IMR-90 (cell line): ENCODE measurements at regions not wholly inside any gene's neighbourhood (a gene's known extent, or its start where the extent isn't known, plus 50 kb on each side); places are given as distances from the start of the nearest gene placed in this dataset.

Source experiments
- ATAC-seq: fragments of 200-7000 bp; cut with Tn5 transposase; 2 replicates; pipeline ENCODE4 v1.9.1; 2020; ENCODE audit warnings: low read depth, mild to moderate bottlenecking, moderate library complexity
- BruUV-seq: library from RNA; stranded (reverse); fragments of 400-500 nt; replicated peaks from 2 replicates; lab custom pipeline; 2021; lab: Mats Ljungman, UMichigan
- CTCF ChIA-PET: fragments of 300-600 bp; formaldehyde crosslinking; extraction: SDS; loops from one replicate; lab custom pipeline; 2021; ENCODE audit warnings: antibody characterized with exemption; lab: Yijun Ruan, JAX
- POLR2A ChIA-PET: fragments of 300-600 bp; sonication (Branson Sonifier 250); formaldehyde crosslinking; loops from one replicate; lab custom pipeline; 2022; ENCODE audit warnings: antibody characterized with exemption; ENCODE audit not compliant: unreplicated experiment; lab: Charles Lee
- DNase-seq: peaks from one replicate; pipeline ENCODE4 v3.0.0; 2013
- H2AFZ ChIP-seq: replicated peaks from 2 replicates; pipeline ENCODE3; 2013; ENCODE audit warnings: low read length, mild to moderate bottlenecking; ENCODE audit not compliant: poor library complexity
- H2AK5ac ChIP-seq: 2 replicates; pipeline ENCODE4 v1.6.1; 2013; ENCODE audit warnings: low read depth, low read length, inconsistent platforms
- H2AK9ac ChIP-seq: replicated peaks from 2 replicates; pipeline ENCODE3; 2013; ENCODE audit warnings: mild to moderate bottlenecking, low read depth, low read length, moderate library complexity; ENCODE audit not compliant: poor library complexity
- H2BK120ac ChIP-seq: 2 replicates; pipeline ENCODE4 v1.6.1; 2013; ENCODE audit warnings: low read depth, low read length, inconsistent platforms
- H2BK15ac ChIP-seq: 3 replicates; pipeline ENCODE4 v1.6.1; 2013; ENCODE audit warnings: low read depth, low read length, inconsistent platforms
- H2BK20ac ChIP-seq: 2 replicates; pipeline ENCODE4 v1.6.1; 2013; ENCODE audit warnings: low read depth, mild to moderate bottlenecking, inconsistent platforms, low read length, moderate library complexity
- H2BK5ac ChIP-seq: 2 replicates; pipeline ENCODE4 v1.6.1; 2013; ENCODE audit warnings: mild to moderate bottlenecking, low read depth, low read length, inconsistent platforms; ENCODE audit not compliant: poor library complexity, severe bottlenecking
- H3K14ac ChIP-seq: replicated peaks from 2 replicates; pipeline ENCODE4 v1.6.1; 2013; ENCODE audit warnings: low read depth, low read length, inconsistent platforms
- H3K18ac ChIP-seq: 2 replicates; pipeline ENCODE4 v1.6.1; 2013; ENCODE audit warnings: low read depth, low read length, control low read depth
- H3K23ac ChIP-seq: 2 replicates; pipeline ENCODE4 v1.6.1; 2013; ENCODE audit warnings: low read depth, low read length, inconsistent platforms
- H3K27ac ChIP-seq: 2 replicates; pipeline ENCODE4 v1.5.1; 2013; ENCODE audit warnings: mild to moderate bottlenecking, control low read depth, low read length; ENCODE audit not compliant: insufficient read depth
- H3K27me3 ChIP-seq: 2 replicates; pipeline ENCODE4 v1.6.1; 2013; ENCODE audit warnings: low read length; ENCODE audit not compliant: control insufficient read depth, insufficient read depth
- H3K36me3 ChIP-seq: 2 replicates; pipeline ENCODE4 v1.6.1; 2013; ENCODE audit warnings: low read length, mixed read lengths; ENCODE audit not compliant: control insufficient read depth, insufficient read depth
- H3K4ac ChIP-seq: 2 replicates; pipeline ENCODE4 v1.6.1; 2013; ENCODE audit warnings: low read depth, low read length, inconsistent platforms
- H3K4me1 ChIP-seq: 2 replicates; pipeline ENCODE4 v1.6.1; 2013; ENCODE audit warnings: low read length, mixed read lengths; ENCODE audit not compliant: control insufficient read depth, insufficient read depth
- H3K4me2 ChIP-seq: 2 replicates; pipeline ENCODE4 v1.6.1; 2013; ENCODE audit warnings: low read depth, mild to moderate bottlenecking, control low read depth, low read length, moderate library complexity
- H3K4me3 ChIP-seq: 2 replicates; pipeline ENCODE4 v1.5.1; 2013; ENCODE audit warnings: low read depth, mild to moderate bottlenecking, control low read depth, low read length, moderate library complexity; ENCODE audit not compliant: insufficient read depth
- H3K56ac ChIP-seq: 2 replicates; pipeline ENCODE4 v1.6.1; 2013; ENCODE audit warnings: low read length, inconsistent platforms; ENCODE audit not compliant: insufficient read depth; ENCODE audit errors: extremely low read depth
- H3K79me1 ChIP-seq, 2 experiments: 2 replicates each; pipeline ENCODE4 v1.6.1; 2013; ENCODE audit warnings: low read length in 2 of 2, inconsistent platforms in 1 of 2, low read depth in 1 of 2
- H3K9ac ChIP-seq: 2 replicates; pipeline ENCODE4 v1.6.1; 2013; ENCODE audit warnings: low read depth, low read length, control low read depth
- H3K9me1 ChIP-seq: 2 replicates; pipeline ENCODE4 v1.6.1; 2013; ENCODE audit warnings: low read length, inconsistent platforms; ENCODE audit not compliant: insufficient read depth
- H3K9me3 ChIP-seq: 2 replicates; pipeline ENCODE4 v1.6.1; 2013; ENCODE audit warnings: low read length; ENCODE audit not compliant: control insufficient read depth, insufficient read depth
- H4K20me1 ChIP-seq: 2 replicates; pipeline ENCODE4 v1.6.1; 2013; ENCODE audit warnings: low read length, inconsistent platforms; ENCODE audit not compliant: insufficient read depth
- H4K5ac ChIP-seq: 2 replicates; pipeline ENCODE4 v1.6.1; 2013; ENCODE audit warnings: mild to moderate bottlenecking, low read depth, low read length, control low read depth
- H4K8ac ChIP-seq, 2 experiments: 2 replicates each; pipeline ENCODE4 v1.6.1; 2013; ENCODE audit warnings: low read depth in 2 of 2, low read length in 2 of 2, control low read depth in 1 of 2, inconsistent platforms in 1 of 2
- H4K91ac ChIP-seq: 2 replicates; pipeline ENCODE4 v1.6.1; 2013; ENCODE audit warnings: low read depth, low read length, inconsistent platforms; ENCODE audit not compliant: insufficient read depth
- BHLHE40 ChIP-seq: fragments of 150-350 bp; IDR thresholded peaks from 2 replicates; pipeline ENCODE4 v1.6.1; 2016; ENCODE audit warnings: mild to moderate bottlenecking, low read depth, low read length
- CEBPB ChIP-seq: IDR thresholded peaks from 2 replicates; pipeline ENCODE4 v1.6.1; 2012; ENCODE audit warnings: low read depth, low read length, improper control_type of control experiment
- CHD1 ChIP-seq: IDR thresholded peaks from 2 replicates; pipeline ENCODE4 v1.6.1; 2012; ENCODE audit warnings: low read depth, low read length, improper control_type of control experiment
- FOS ChIP-seq: fragments of 150-350 bp; IDR thresholded peaks from 2 replicates; pipeline ENCODE4 v1.6.1; 2016; ENCODE audit warnings: low read depth, low read length
- MAFK ChIP-seq: IDR thresholded peaks from 2 replicates; pipeline ENCODE4 v1.6.1; 2012; ENCODE audit warnings: low read depth, low read length, improper control_type of control experiment
- MAZ ChIP-seq: IDR thresholded peaks from 2 replicates; pipeline ENCODE4 v1.6.1; 2012; ENCODE audit warnings: low read depth, mild to moderate bottlenecking, low read length, improper control_type of control experiment, moderate library complexity, borderline replicate concordance
- MXI1 ChIP-seq: IDR thresholded peaks from 2 replicates; pipeline ENCODE4 v1.6.1; 2012; ENCODE audit warnings: low read depth, mild to moderate bottlenecking, low read length, moderate library complexity, borderline replicate concordance
- NFE2L2 ChIP-seq: fragments of 150-350 bp; IDR thresholded peaks from 2 replicates; pipeline ENCODE4 v1.6.1; 2016; ENCODE audit warnings: low read depth, mild to moderate bottlenecking, low read length
- RAD21 ChIP-seq: IDR thresholded peaks from 2 replicates; pipeline ENCODE4 v1.6.1; 2012; ENCODE audit warnings: low read length, improper control_type of control experiment
- RCOR1 ChIP-seq: IDR thresholded peaks from 2 replicates; pipeline ENCODE4 v1.6.1; 2012; ENCODE audit warnings: mild to moderate bottlenecking, low read length, improper control_type of control experiment; ENCODE audit not compliant: insufficient replicate concordance
- RFX5 ChIP-seq: IDR thresholded peaks from 2 replicates; pipeline ENCODE4 v1.8.0; 2012; ENCODE audit warnings: low read depth, mild to moderate bottlenecking, low read length, moderate library complexity
- SMC3 ChIP-seq: fragments of 150-350 bp; IDR thresholded peaks from 2 replicates; pipeline ENCODE4 v1.6.1; 2016; ENCODE audit warnings: low read depth, mild to moderate bottlenecking, antibody characterized with exemption, low read length, moderate library complexity
- WGBS, 2 experiments: methylation state at CpG; one replicate each; pipeline versions ENCODE4 v1.1.5 to v1.1.7; 2013; ENCODE audit warnings: missing lambda C conversion rate in 2 of 2; ENCODE audit not compliant: insufficient read length in 1 of 2; ENCODE audit errors: extremely low coverage in 2 of 2; 5-methylcytosine and 5-hydroxymethylcytosine counted together
- dilution Hi-C: fragments of 300-500 bp; cut with HindIII; formaldehyde crosslinking; loops from one replicate; pipeline ENCODE4 v1.14.3; 2018; ENCODE audit warnings: low sequenced_read_pairs; ENCODE audit not compliant: unreplicated experiment
- in situ Hi-C: fragments of 300-500 bp; cut with MboI; formaldehyde crosslinking; loops from 3 replicates; pipeline ENCODE4 v1.14.3; 2019; ENCODE audit warnings: low sequenced_read_pairs, inconsistent platforms, mixed read lengths
- intact Hi-C: fragments of 100-400 bp; cut with micrococcal nuclease; formaldehyde crosslinking; loops from 2 replicates; pipeline ENCODE4 v1.10.0; 2022
- TF ChIP-seq, protein P1 (sequence below): conservative IDR thresholded peaks from 2 replicates; pipeline ENCODE4 v1.5.1; 2012; ENCODE audit warnings: mild to moderate bottlenecking, low read depth, low read length, improper control_type of control experiment
- TF ChIP-seq, protein P2 (sequence below): fragments of 150-350 bp; IDR thresholded peaks from 2 replicates; pipeline ENCODE4 v1.6.1; 2017; ENCODE audit warnings: mild to moderate bottlenecking, antibody characterized with exemption, low read length, low read depth
- TF ChIP-seq, protein P3 (sequence below): fragments of 150-350 bp; IDR thresholded peaks from 2 replicates; pipeline ENCODE4 v1.6.1; 2016; ENCODE audit warnings: low read depth, mild to moderate bottlenecking, low read length, moderate library complexity, borderline replicate concordance

DNA sequence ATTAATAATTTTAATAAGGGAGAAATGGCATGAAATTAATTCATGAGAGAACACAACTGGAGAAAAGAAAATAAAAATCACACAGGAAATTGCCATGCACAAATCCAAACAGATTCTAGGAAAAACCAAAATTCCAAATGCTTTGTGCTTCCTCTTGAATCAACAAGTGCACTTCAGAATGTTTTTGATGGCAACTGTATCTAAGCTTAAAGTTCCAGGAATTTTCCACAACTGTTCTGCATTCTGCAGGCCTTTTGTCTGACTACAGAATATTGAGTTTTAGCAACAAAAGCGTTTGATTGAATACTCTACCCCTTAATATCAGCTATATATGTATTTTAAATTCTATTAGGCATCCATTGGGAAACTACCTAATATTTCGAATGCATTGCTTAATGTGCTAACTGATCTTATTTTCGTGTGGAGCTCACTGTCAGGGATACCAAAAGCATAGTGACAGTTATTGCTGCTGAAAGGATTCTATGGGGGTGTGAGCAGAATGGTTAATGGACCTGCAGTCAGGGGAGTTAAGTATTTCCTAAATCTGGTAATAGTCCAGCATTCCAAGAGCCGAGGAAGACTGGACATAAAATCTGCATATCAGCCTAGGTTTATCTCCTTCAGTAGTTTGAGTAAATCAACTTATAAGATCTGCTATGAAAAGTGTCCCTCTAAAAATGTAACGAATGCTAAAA lies 482.7 kb upstream of the POU3F3 start:
- DNase-seq (no peak), ATAC-seq (no peak)
- no peak overlapping the region for H3K9ac ChIP-seq
- H4K20me1 ChIP-seq: no peaks in the 10 kb centered on the region
- H3K36me3 ChIP-seq: no peaks in the 10 kb centered on the region
- no peak overlapping the region for H2AK9ac ChIP-seq
- dilution Hi-C loops (no loop called here), intact Hi-C loops (no loop called here), in situ Hi-C loops (no loop called here)
- H3K14ac ChIP-seq: no peak overlapping the region
- no peaks in the 10 kb centered on the region for H3K79me1 ChIP-seq
- CTCF ChIA-PET: no interaction called here
- H3K23ac ChIP-seq: no peak overlapping the region
- H4K8ac ChIP-seq: no peak overlapping the region
- H3K4me1 ChIP-seq: no peaks in the 10 kb centered on the region
- no peak overlapping the region for H3K4me2 ChIP-seq
- H3K9me3 ChIP-seq: peaks cover 6% of the 10 kb centered on the region
- H2BK120ac ChIP-seq: no peak overlapping the region
- no peak overlapping the region for H2BK15ac ChIP-seq
- no peak overlapping the region for H3K4me3 ChIP-seq
- H2BK5ac ChIP-seq: no peak overlapping the region
- WGBS, 2 experiments: 0% methylated on average over 1 of the region's 5 CpGs; no CpG with 5 or more reads in 1 of the 2 experiments
- H4K5ac ChIP-seq: no peak overlapping the region
- no peak overlapping the region for H2AFZ ChIP-seq
- no peak overlapping the region for H3K56ac ChIP-seq
- H4K91ac ChIP-seq: no peak overlapping the region
- POLR2A ChIA-PET: no interaction called here
- H3K27ac ChIP-seq: no peak overlapping the region
- H3K27me3 ChIP-seq: no peaks in the 10 kb centered on the region
- H3K18ac ChIP-seq: no peak overlapping the region
- no peaks in the 10 kb centered on the region for H3K9me1 ChIP-seq
- no TSS peak for BruUV-seq
- H2AK5ac ChIP-seq: no peak overlapping the region
- H2BK20ac ChIP-seq: no peak overlapping the region
- H3K4ac ChIP-seq: no peak overlapping the region
- TF ChIP-seq, protein P1, sequence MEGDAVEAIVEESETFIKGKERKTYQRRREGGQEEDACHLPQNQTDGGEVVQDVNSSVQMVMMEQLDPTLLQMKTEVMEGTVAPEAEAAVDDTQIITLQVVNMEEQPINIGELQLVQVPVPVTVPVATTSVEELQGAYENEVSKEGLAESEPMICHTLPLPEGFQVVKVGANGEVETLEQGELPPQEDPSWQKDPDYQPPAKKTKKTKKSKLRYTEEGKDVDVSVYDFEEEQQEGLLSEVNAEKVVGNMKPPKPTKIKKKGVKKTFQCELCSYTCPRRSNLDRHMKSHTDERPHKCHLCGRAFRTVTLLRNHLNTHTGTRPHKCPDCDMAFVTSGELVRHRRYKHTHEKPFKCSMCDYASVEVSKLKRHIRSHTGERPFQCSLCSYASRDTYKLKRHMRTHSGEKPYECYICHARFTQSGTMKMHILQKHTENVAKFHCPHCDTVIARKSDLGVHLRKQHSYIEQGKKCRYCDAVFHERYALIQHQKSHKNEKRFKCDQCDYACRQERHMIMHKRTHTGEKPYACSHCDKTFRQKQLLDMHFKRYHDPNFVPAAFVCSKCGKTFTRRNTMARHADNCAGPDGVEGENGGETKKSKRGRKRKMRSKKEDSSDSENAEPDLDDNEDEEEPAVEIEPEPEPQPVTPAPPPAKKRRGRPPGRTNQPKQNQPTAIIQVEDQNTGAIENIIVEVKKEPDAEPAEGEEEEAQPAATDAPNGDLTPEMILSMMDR: no peak
- TF ChIP-seq NFE2L2: no peak
- no peak for TF ChIP-seq MAZ
- no peak for TF ChIP-seq RFX5
- no peak for TF ChIP-seq CEBPB
- TF ChIP-seq RAD21: no peak
- no peak for TF ChIP-seq BHLHE40
- TF ChIP-seq SMC3: no peak
- no peak for TF ChIP-seq CHD1
- no peak for TF ChIP-seq FOS
- TF ChIP-seq MAFK: no peak
- no peak for TF ChIP-seq MXI1
- TF ChIP-seq, protein P2, sequence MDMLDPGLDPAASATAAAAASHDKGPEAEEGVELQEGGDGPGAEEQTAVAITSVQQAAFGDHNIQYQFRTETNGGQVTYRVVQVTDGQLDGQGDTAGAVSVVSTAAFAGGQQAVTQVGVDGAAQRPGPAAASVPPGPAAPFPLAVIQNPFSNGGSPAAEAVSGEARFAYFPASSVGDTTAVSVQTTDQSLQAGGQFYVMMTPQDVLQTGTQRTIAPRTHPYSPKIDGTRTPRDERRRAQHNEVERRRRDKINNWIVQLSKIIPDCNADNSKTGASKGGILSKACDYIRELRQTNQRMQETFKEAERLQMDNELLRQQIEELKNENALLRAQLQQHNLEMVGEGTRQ: no peak
- TF ChIP-seq, protein P3, sequence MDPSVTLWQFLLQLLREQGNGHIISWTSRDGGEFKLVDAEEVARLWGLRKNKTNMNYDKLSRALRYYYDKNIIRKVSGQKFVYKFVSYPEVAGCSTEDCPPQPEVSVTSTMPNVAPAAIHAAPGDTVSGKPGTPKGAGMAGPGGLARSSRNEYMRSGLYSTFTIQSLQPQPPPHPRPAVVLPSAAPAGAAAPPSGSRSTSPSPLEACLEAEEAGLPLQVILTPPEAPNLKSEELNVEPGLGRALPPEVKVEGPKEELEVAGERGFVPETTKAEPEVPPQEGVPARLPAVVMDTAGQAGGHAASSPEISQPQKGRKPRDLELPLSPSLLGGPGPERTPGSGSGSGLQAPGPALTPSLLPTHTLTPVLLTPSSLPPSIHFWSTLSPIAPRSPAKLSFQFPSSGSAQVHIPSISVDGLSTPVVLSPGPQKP: no peak
- TF ChIP-seq RCOR1: no peak
